Endothelial cell of umbilical vein (primary cell): ENCODE measurements at regions not wholly inside any gene's neighbourhood (a gene's known extent, or its start where the extent isn't known, plus 50 kb on each side); places are given as distances from the start of the nearest gene placed in this dataset.

Experiments used
- BruUV-seq: library from RNA; stranded (reverse); fragments of 400-500 nt; replicated peaks from 2 replicates; lab custom pipeline; 2021; lab: Mats Ljungman, UMichigan
- CTCF ChIA-PET: fragments of 300-600, 350-600 bp; sonication (Branson Sonifier 250); formaldehyde crosslinking; loops from one replicate; lab custom pipeline; 2021; ENCODE audit warnings: antibody characterized with exemption, inconsistent platforms; lab: Charles Lee
- POLR2A ChIA-PET: fragments of 300-600, 350-600 bp; sonication (Branson Sonifier 250); formaldehyde crosslinking; loops from one replicate; lab custom pipeline; 2021; ENCODE audit warnings: antibody characterized with exemption, inconsistent platforms; lab: Charles Lee
- DNase-seq: peaks from one replicate; pipeline ENCODE4 v3.0.0-alpha.2; 2011; ENCODE audit warnings: low read depth, low spot score
- FAIRE-seq: peaks from 2 replicates; lab custom pipeline; 2011; peaks lifted over from hg19 to GRCh38; lab: Jason Lieb, UNC
- H2AFZ ChIP-seq: 2 replicates; pipeline ENCODE4 v1.6.0; 2012; ENCODE audit warnings: low read depth, low read length, control low read depth, inconsistent platforms
- H3K27ac ChIP-seq: 2 replicates; pipeline ENCODE4 v1.5.1; 2011; ENCODE audit warnings: low read depth, mild to moderate bottlenecking, control low read depth, low read length, moderate library complexity; ENCODE audit not compliant: insufficient read depth
- H3K27me3 ChIP-seq, 2 experiments: 2 replicates each; pipeline versions ENCODE4 v1.6.0 to v1.6.1; 2011; ENCODE audit warnings: low read length in 2 of 2, mixed read lengths in 1 of 2; ENCODE audit not compliant: control insufficient read depth in 2 of 2, insufficient read depth in 2 of 2
- H3K36me3 ChIP-seq, 2 experiments: 2 replicates in 1 of 2; 3 replicates in 1 of 2; pipeline ENCODE4 v1.5.1; 2011; ENCODE audit warnings: low read length in 2 of 2, mild to moderate bottlenecking in 1 of 2, moderate library complexity in 1 of 2; ENCODE audit not compliant: control insufficient read depth in 2 of 2, insufficient read depth in 2 of 2; ENCODE audit errors: extremely low read depth in 1 of 2
- H3K4me1 ChIP-seq: 3 replicates; pipeline ENCODE4 v1.5.1; 2011; ENCODE audit warnings: mild to moderate bottlenecking, low read length; ENCODE audit not compliant: control insufficient read depth, insufficient read depth; ENCODE audit errors: extremely low read depth
- H3K4me2 ChIP-seq: 2 replicates; pipeline ENCODE4 v1.6.1; 2011; ENCODE audit warnings: low read length, control low read depth, mixed read lengths; ENCODE audit not compliant: insufficient read depth
- H3K4me3 ChIP-seq, 3 experiments: fragments of 200-600 bp in 1 of 3; sonication (generic), shearing (Covaris generic) in 1 of 3; replicated peaks in 1 of 3; 2 replicates each; pipeline ENCODE4 v1.5.1; 2011 to 2016; ENCODE audit warnings: control low read depth in 3 of 3, low read length in 3 of 3, mild to moderate bottlenecking in 2 of 3, inconsistent platforms in 1 of 3, low read depth in 1 of 3, moderate library complexity in 1 of 3; ENCODE audit not compliant: insufficient read depth in 1 of 3
- H3K79me2 ChIP-seq: 2 replicates; pipeline ENCODE4 v1.6.0; 2012; ENCODE audit warnings: low read length, inconsistent platforms; ENCODE audit not compliant: control insufficient read depth, insufficient read depth
- H3K9ac ChIP-seq: replicated peaks from 2 replicates; pipeline ENCODE3; 2011; ENCODE audit warnings: low read length, control low read depth; ENCODE audit not compliant: insufficient read depth; ENCODE audit errors: extremely low read depth
- H3K9me1 ChIP-seq: replicated peaks from 3 replicates; pipeline ENCODE4 v1.6.0; 2011; ENCODE audit warnings: mild to moderate bottlenecking, low read length; ENCODE audit not compliant: control insufficient read depth, insufficient read depth; ENCODE audit errors: extremely low read depth
- H3K9me3 ChIP-seq: replicated peaks from 2 replicates; pipeline ENCODE4 v1.5.1; 2012; ENCODE audit warnings: low read length, inconsistent platforms; ENCODE audit not compliant: control insufficient read depth, insufficient read depth
- H4K20me1 ChIP-seq: replicated peaks from 2 replicates; pipeline ENCODE3; 2011; ENCODE audit warnings: mild to moderate bottlenecking, low read length; ENCODE audit not compliant: control insufficient read depth, insufficient read depth; ENCODE audit errors: extremely low read depth
- CTCF ChIP-seq, 2 donors: IDR thresholded peaks; 1 replicate in 1 of 2; 2 replicates in 1 of 2; pipeline ENCODE4 v1.5.1; 2011; ENCODE audit warnings: low read length in 2 of 2, mild to moderate bottlenecking in 2 of 2, moderate library complexity in 2 of 2, control low read depth in 1 of 2, inconsistent platforms in 1 of 2, low read depth in 1 of 2; ENCODE audit not compliant: insufficient read depth in 1 of 2; ENCODE audit errors: extremely low read depth in 1 of 2
- EZH2 ChIP-seq: IDR thresholded peaks from 2 replicates; pipeline ENCODE4 v1.6.1; 2012; ENCODE audit warnings: borderline replicate concordance, low read depth, mild to moderate bottlenecking, moderate library complexity, low read length, inconsistent platforms; ENCODE audit not compliant: severe bottlenecking
- FOS ChIP-seq: IDR thresholded peaks from 2 replicates; pipeline ENCODE4 v1.6.1; 2011; ENCODE audit warnings: mild to moderate bottlenecking, low read length, moderate library complexity, borderline replicate concordance; ENCODE audit not compliant: insufficient read depth
- POLR2A ChIP-seq: IDR thresholded peaks from 2 replicates; pipeline ENCODE4 v1.6.1; 2012; ENCODE audit warnings: low read depth, mild to moderate bottlenecking, control low read depth, low read length
- POLR2AphosphoS5 ChIP-seq: IDR thresholded peaks from 2 replicates; pipeline ENCODE4 v1.6.1; 2012; ENCODE audit warnings: low read depth, mild to moderate bottlenecking, control low read depth, low read length, moderate library complexity; ENCODE audit not compliant: insufficient read depth
- dilution Hi-C: fragments of 300-500 bp; cut with MboI; formaldehyde crosslinking; loops from one replicate; pipeline ENCODE4 v1.15.0; 2019; ENCODE audit warnings: low sequenced_read_pairs; ENCODE audit not compliant: extremely low pct_ligation_motif_present
- intact Hi-C: fragments of 100-400 bp; cut with micrococcal nuclease; formaldehyde crosslinking; loops from one replicate; pipeline ENCODE4 v1.10.0; 2022
- TF ChIP-seq, protein P1 (sequence below): IDR thresholded peaks from 2 replicates; pipeline ENCODE4 v1.6.1; 2011; ENCODE audit not compliant: insufficient read depth, insufficient read length

GRCh38 chr6:5930143-5930770, 76.5 kb downstream of the NRN1 start:
- no peak overlapping the region for H2AFZ ChIP-seq
- dilution Hi-C loops, result no loop called here
- BruUV-seq, result no TSS peak
- intact Hi-C loops, result no loop called here
- no peaks in the 10 kb centered on the region for H3K4me1 ChIP-seq
- no peaks in the 10 kb centered on the region for H4K20me1 ChIP-seq
- H3K27ac ChIP-seq, result no peak overlapping the region
- TF ChIP-seq CTCF (IDR thresholded peaks at IDR 0.05; ENCODE audit: extremely low read depth in 1 of 2, insufficient read depth in 1 of 2, low read depth in 1 of 2, low read length in 2 of 2) (no peak), POLR2A (no peak), POLR2AphosphoS5 (no peak)
- TF ChIP-seq, protein P1, sequence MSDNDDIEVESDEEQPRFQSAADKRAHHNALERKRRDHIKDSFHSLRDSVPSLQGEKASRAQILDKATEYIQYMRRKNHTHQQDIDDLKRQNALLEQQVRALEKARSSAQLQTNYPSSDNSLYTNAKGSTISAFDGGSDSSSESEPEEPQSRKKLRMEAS, result no peak
- no peak overlapping the region for H3K9ac ChIP-seq
- H3K9me1 ChIP-seq, result no peaks in the 10 kb centered on the region
- H3K79me2 ChIP-seq, result no peaks in the 10 kb centered on the region
- CTCF ChIA-PET, result no interaction called here
- no peak for DNase-seq
- H3K36me3 ChIP-seq, result no peaks in the 10 kb centered on the region
- peaks cover 0 to 2% of the 10 kb centered on the region in 2 experiments for H3K27me3 ChIP-seq
- H3K4me2 ChIP-seq, result no peak overlapping the region
- POLR2A ChIA-PET, result no interaction called here
- no peaks in the 10 kb centered on the region for H3K9me3 ChIP-seq
- FAIRE-seq, result no peak
- H3K4me3 ChIP-seq, result no peak overlapping the region

GRCh38 chr6:5923840-5924239, 82.9 kb downstream of the NRN1 start:
- POLR2A ChIA-PET, result no interaction called here

More at GRCh38 chr6:5923840-5924239, 82.9 kb downstream of the NRN1 start:
- H3K4me3 ChIP-seq, result no peak overlapping the region
- H3K27ac ChIP-seq, result no peak overlapping the region
- H3K9me3 ChIP-seq, result no peaks in the 10 kb centered on the region
- no TSS peak for BruUV-seq
- no peaks in the 10 kb centered on the region for H3K9me1 ChIP-seq
- intact Hi-C loops, result no loop called here
- no peak overlapping the region for H3K4me2 ChIP-seq
- TF ChIP-seq POLR2A (no peak), EZH2 (no peak), CTCF (IDR thresholded peaks at IDR 0.05; ENCODE audit: extremely low read depth in 1 of 2, insufficient read depth in 1 of 2, low read depth in 1 of 2, low read length in 2 of 2) (no peak), FOS (no peak)
- no peaks in the 10 kb centered on the region for H3K27me3 ChIP-seq
- no peaks in the 10 kb centered on the region for H3K4me1 ChIP-seq
- DNase-seq (no peak), FAIRE-seq (no peak)
- H2AFZ ChIP-seq, result no peak overlapping the region
- H3K36me3 ChIP-seq, result no peaks in the 10 kb centered on the region
- no peaks in the 10 kb centered on the region for H4K20me1 ChIP-seq
- no peak overlapping the region for H3K9ac ChIP-seq
- dilution Hi-C loops, result no loop called here
- CTCF ChIA-PET, result no interaction called here
- H3K79me2 ChIP-seq, result no peaks in the 10 kb centered on the region
